Endothelial cell of umbilical vein (primary cell): ENCODE measurements at regions not wholly inside any gene's neighbourhood (a gene's known extent, or its start where the extent isn't known, plus 50 kb on each side); places are given as distances from the start of the nearest gene placed in this dataset.

Source experiments
- BruUV-seq: library from RNA; stranded (reverse); fragments of 400-500 nt; replicated peaks from 2 replicates; lab custom pipeline; 2021; lab: Mats Ljungman, UMichigan
- CTCF ChIA-PET: fragments of 300-600, 350-600 bp; sonication (Branson Sonifier 250); formaldehyde crosslinking; loops from one replicate; lab custom pipeline; 2021; ENCODE audit warnings: antibody characterized with exemption, inconsistent platforms; lab: Charles Lee
- POLR2A ChIA-PET: fragments of 300-600, 350-600 bp; sonication (Branson Sonifier 250); formaldehyde crosslinking; loops from one replicate; lab custom pipeline; 2021; ENCODE audit warnings: antibody characterized with exemption, inconsistent platforms; lab: Charles Lee
- DNase-seq: peaks from one replicate; pipeline ENCODE4 v3.0.0-alpha.2; 2011; ENCODE audit warnings: low read depth, low spot score
- FAIRE-seq: peaks from 2 replicates; lab custom pipeline; 2011; peaks lifted over from hg19 to GRCh38; lab: Jason Lieb, UNC
- H2AFZ ChIP-seq: 2 replicates; pipeline ENCODE4 v1.6.0; 2012; ENCODE audit warnings: low read depth, low read length, control low read depth, inconsistent platforms
- H3K27ac ChIP-seq: 2 replicates; pipeline ENCODE4 v1.5.1; 2011; ENCODE audit warnings: low read depth, mild to moderate bottlenecking, control low read depth, low read length, moderate library complexity; ENCODE audit not compliant: insufficient read depth
- H3K27me3 ChIP-seq, 2 experiments: 2 replicates each; pipeline versions ENCODE4 v1.6.0 to v1.6.1; 2011; ENCODE audit warnings: low read length in 2 of 2, mixed read lengths in 1 of 2; ENCODE audit not compliant: control insufficient read depth in 2 of 2, insufficient read depth in 2 of 2
- H3K36me3 ChIP-seq, 2 experiments: 2 replicates in 1 of 2; 3 replicates in 1 of 2; pipeline ENCODE4 v1.5.1; 2011; ENCODE audit warnings: low read length in 2 of 2, mild to moderate bottlenecking in 1 of 2, moderate library complexity in 1 of 2; ENCODE audit not compliant: control insufficient read depth in 2 of 2, insufficient read depth in 2 of 2; ENCODE audit errors: extremely low read depth in 1 of 2
- H3K4me1 ChIP-seq: 3 replicates; pipeline ENCODE4 v1.5.1; 2011; ENCODE audit warnings: mild to moderate bottlenecking, low read length; ENCODE audit not compliant: control insufficient read depth, insufficient read depth; ENCODE audit errors: extremely low read depth
- H3K4me2 ChIP-seq: 2 replicates; pipeline ENCODE4 v1.6.1; 2011; ENCODE audit warnings: low read length, control low read depth, mixed read lengths; ENCODE audit not compliant: insufficient read depth
- H3K4me3 ChIP-seq, 3 experiments: fragments of 200-600 bp in 1 of 3; sonication (generic), shearing (Covaris generic) in 1 of 3; replicated peaks in 1 of 3; 2 replicates each; pipeline ENCODE4 v1.5.1; 2011 to 2016; ENCODE audit warnings: control low read depth in 3 of 3, low read length in 3 of 3, mild to moderate bottlenecking in 2 of 3, inconsistent platforms in 1 of 3, low read depth in 1 of 3, moderate library complexity in 1 of 3; ENCODE audit not compliant: insufficient read depth in 1 of 3
- H3K79me2 ChIP-seq: 2 replicates; pipeline ENCODE4 v1.6.0; 2012; ENCODE audit warnings: low read length, inconsistent platforms; ENCODE audit not compliant: control insufficient read depth, insufficient read depth
- H3K9ac ChIP-seq: replicated peaks from 2 replicates; pipeline ENCODE3; 2011; ENCODE audit warnings: low read length, control low read depth; ENCODE audit not compliant: insufficient read depth; ENCODE audit errors: extremely low read depth
- H3K9me1 ChIP-seq: replicated peaks from 3 replicates; pipeline ENCODE4 v1.6.0; 2011; ENCODE audit warnings: mild to moderate bottlenecking, low read length; ENCODE audit not compliant: control insufficient read depth, insufficient read depth; ENCODE audit errors: extremely low read depth
- H3K9me3 ChIP-seq: replicated peaks from 2 replicates; pipeline ENCODE4 v1.5.1; 2012; ENCODE audit warnings: low read length, inconsistent platforms; ENCODE audit not compliant: control insufficient read depth, insufficient read depth
- H4K20me1 ChIP-seq: replicated peaks from 2 replicates; pipeline ENCODE3; 2011; ENCODE audit warnings: mild to moderate bottlenecking, low read length; ENCODE audit not compliant: control insufficient read depth, insufficient read depth; ENCODE audit errors: extremely low read depth
- EZH2 ChIP-seq: IDR thresholded peaks from 2 replicates; pipeline ENCODE4 v1.6.1; 2012; ENCODE audit warnings: borderline replicate concordance, low read depth, mild to moderate bottlenecking, moderate library complexity, low read length, inconsistent platforms; ENCODE audit not compliant: severe bottlenecking
- FOS ChIP-seq: IDR thresholded peaks from 2 replicates; pipeline ENCODE4 v1.6.1; 2011; ENCODE audit warnings: mild to moderate bottlenecking, low read length, moderate library complexity, borderline replicate concordance; ENCODE audit not compliant: insufficient read depth
- GATA2 ChIP-seq: IDR thresholded peaks from 2 replicates; pipeline ENCODE4 v1.7.0; 2011; ENCODE audit warnings: low read depth, mild to moderate bottlenecking, moderate library complexity, mixed read lengths, low read length; ENCODE audit not compliant: insufficient read length, insufficient read depth
- JUN ChIP-seq: IDR thresholded peaks from 2 replicates; pipeline ENCODE4 v1.6.1; 2011; ENCODE audit warnings: borderline replicate concordance, low read depth; ENCODE audit not compliant: insufficient read length, insufficient read depth
- MYC ChIP-seq: IDR thresholded peaks from one replicate; pipeline ENCODE4 v1.6.1; 2011; ENCODE audit warnings: mild to moderate bottlenecking, low read depth, low read length
- POLR2A ChIP-seq: IDR thresholded peaks from 2 replicates; pipeline ENCODE4 v1.6.1; 2012; ENCODE audit warnings: low read depth, mild to moderate bottlenecking, control low read depth, low read length
- POLR2AphosphoS5 ChIP-seq: IDR thresholded peaks from 2 replicates; pipeline ENCODE4 v1.6.1; 2012; ENCODE audit warnings: low read depth, mild to moderate bottlenecking, control low read depth, low read length, moderate library complexity; ENCODE audit not compliant: insufficient read depth
- dilution Hi-C: fragments of 300-500 bp; cut with MboI; formaldehyde crosslinking; loops from one replicate; pipeline ENCODE4 v1.15.0; 2019; ENCODE audit warnings: low sequenced_read_pairs; ENCODE audit not compliant: extremely low pct_ligation_motif_present
- intact Hi-C: fragments of 100-400 bp; cut with micrococcal nuclease; formaldehyde crosslinking; loops from one replicate; pipeline ENCODE4 v1.10.0; 2022
- TF ChIP-seq, protein P1 (sequence below): IDR thresholded peaks from 2 replicates; pipeline ENCODE4 v1.6.1; 2011; ENCODE audit not compliant: insufficient read depth, insufficient read length
- TF ChIP-seq, protein P2 (sequence below), 2 donors: IDR thresholded peaks; 1 replicate in 1 of 2; 2 replicates in 1 of 2; pipeline ENCODE4 v1.5.1; 2011; ENCODE audit warnings: low read length in 2 of 2, mild to moderate bottlenecking in 2 of 2, moderate library complexity in 2 of 2, control low read depth in 1 of 2, inconsistent platforms in 1 of 2, low read depth in 1 of 2; ENCODE audit not compliant: insufficient read depth in 1 of 2; ENCODE audit errors: extremely low read depth in 1 of 2

DNA sequence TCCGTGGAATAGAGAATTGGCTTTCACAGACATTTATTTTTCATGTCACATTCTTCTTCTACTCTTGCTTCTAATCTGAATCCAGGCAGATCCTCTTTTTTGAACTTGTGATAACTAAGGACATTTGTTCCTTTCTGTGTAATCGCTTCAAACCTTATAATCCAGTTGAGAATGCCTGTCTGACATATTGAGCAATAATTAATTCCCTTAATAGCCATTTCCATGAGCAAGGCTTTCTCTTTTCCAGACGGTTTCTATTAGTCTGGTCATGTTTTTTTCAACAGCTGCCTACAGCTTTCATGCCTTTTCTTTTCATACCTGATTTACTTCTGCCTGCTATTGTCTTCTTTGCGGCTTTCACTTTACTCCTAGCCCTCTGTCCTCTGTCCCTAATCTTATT lies 163.4 kb downstream of the CYYR1 start:
- H3K9ac ChIP-seq = no peak overlapping the region
- H3K79me2 ChIP-seq = no peaks in the 10 kb centered on the region
- H3K4me1 ChIP-seq = peaks cover 13% of the 10 kb centered on the region
- no peaks in the 10 kb centered on the region for H3K36me3 ChIP-seq
- H3K27me3 ChIP-seq = no peaks in the 10 kb centered on the region
- no peak overlapping the region for H3K27ac ChIP-seq
- POLR2A ChIA-PET = no interaction called here
- no peak overlapping the region for H3K4me3 ChIP-seq
- intact Hi-C loops (no loop called here), dilution Hi-C loops (no loop called here)
- H3K9me1 ChIP-seq = no peaks in the 10 kb centered on the region
- no peak for TF ChIP-seq POLR2AphosphoS5
- no peak for TF ChIP-seq GATA2
- TF ChIP-seq MYC = no peak
- TF ChIP-seq JUN = no peak
- TF ChIP-seq, protein P1, sequence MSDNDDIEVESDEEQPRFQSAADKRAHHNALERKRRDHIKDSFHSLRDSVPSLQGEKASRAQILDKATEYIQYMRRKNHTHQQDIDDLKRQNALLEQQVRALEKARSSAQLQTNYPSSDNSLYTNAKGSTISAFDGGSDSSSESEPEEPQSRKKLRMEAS = no peak
- TF ChIP-seq EZH2 = no peak
- TF ChIP-seq, protein P2, sequence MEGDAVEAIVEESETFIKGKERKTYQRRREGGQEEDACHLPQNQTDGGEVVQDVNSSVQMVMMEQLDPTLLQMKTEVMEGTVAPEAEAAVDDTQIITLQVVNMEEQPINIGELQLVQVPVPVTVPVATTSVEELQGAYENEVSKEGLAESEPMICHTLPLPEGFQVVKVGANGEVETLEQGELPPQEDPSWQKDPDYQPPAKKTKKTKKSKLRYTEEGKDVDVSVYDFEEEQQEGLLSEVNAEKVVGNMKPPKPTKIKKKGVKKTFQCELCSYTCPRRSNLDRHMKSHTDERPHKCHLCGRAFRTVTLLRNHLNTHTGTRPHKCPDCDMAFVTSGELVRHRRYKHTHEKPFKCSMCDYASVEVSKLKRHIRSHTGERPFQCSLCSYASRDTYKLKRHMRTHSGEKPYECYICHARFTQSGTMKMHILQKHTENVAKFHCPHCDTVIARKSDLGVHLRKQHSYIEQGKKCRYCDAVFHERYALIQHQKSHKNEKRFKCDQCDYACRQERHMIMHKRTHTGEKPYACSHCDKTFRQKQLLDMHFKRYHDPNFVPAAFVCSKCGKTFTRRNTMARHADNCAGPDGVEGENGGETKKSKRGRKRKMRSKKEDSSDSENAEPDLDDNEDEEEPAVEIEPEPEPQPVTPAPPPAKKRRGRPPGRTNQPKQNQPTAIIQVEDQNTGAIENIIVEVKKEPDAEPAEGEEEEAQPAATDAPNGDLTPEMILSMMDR (IDR thresholded peaks at IDR 0.05; ENCODE audit: extremely low read depth in 1 of 2, insufficient read depth in 1 of 2, low read depth in 1 of 2, low read length in 2 of 2) = no peak
- no peak for TF ChIP-seq POLR2A
- TF ChIP-seq FOS = no peak
- no peak overlapping the region for H2AFZ ChIP-seq
- H4K20me1 ChIP-seq = no peaks in the 10 kb centered on the region
- no peak for DNase-seq
- H3K4me2 ChIP-seq = no peak overlapping the region
- BruUV-seq = no TSS peak
- no peaks in the 10 kb centered on the region for H3K9me3 ChIP-seq
- CTCF ChIA-PET = no interaction called here
- no peak for FAIRE-seq
